ENCODE measurements at regions not wholly inside any gene's neighbourhood (a gene's known extent, or its start where the extent isn't known, plus 50 kb on each side); places are given as distances from the start of the nearest gene placed in this dataset.

GRCh38 chr5:45109062-45109461, 300.3 kb downstream of the MRPS30 start:
- Histone ChIP-seq H3K4me3 (ENCODE audit: low read depth, low read length) (no peak overlapping the region), H3K4me1 (ENCODE audit: control insufficient read depth, insufficient read depth, low read length) (no peaks in the 10 kb centered on the region), H3K27ac (ENCODE audit: extremely low read depth, low read depth, low read length) (no peak overlapping the region), H3K36me3 (ENCODE audit: control insufficient read depth in 2 of 2, insufficient read depth in 1 of 2, low read length in 2 of 2) (no peaks in the 10 kb centered on the region), H3K9me3 (ENCODE audit: control insufficient read depth, insufficient read depth, low read depth, low read length) (no peaks in the 10 kb centered on the region; the same call in 1 of the 2 replicates)
- ChIA-PET CTCF (no interaction called here), POLR2A (no interaction called here)
- TF ChIP-seq ZNF791 (tag by site-specific recombination; IDR thresholded peaks at IDR 0.05): no peak
- no peak for TF ChIP-seq BCL6B (tag by site-specific recombination; IDR thresholded peaks at IDR 0.05)
- no peak for TF ChIP-seq ZNF280C (tag by site-specific recombination; IDR thresholded peaks at IDR 0.05)
- TF ChIP-seq ZSCAN23 (tag by site-specific recombination; IDR thresholded peaks at IDR 0.05): no peak
- no peak for TF ChIP-seq ZNF174 (tag by site-specific recombination; IDR thresholded peaks at IDR 0.05)
- no peak for TF ChIP-seq ZNF670 (tag by site-specific recombination; IDR thresholded peaks at IDR 0.05; ENCODE audit: low read depth)
- TF ChIP-seq BCL11B (tag by site-specific recombination; IDR thresholded peaks at IDR 0.05; ENCODE audit: low read depth): no peak
- TF ChIP-seq ZNF23 (tag by site-specific recombination; IDR thresholded peaks at IDR 0.05; ENCODE audit: borderline replicate concordance): no peak
- no peak for TF ChIP-seq REPIN1 (tag by site-specific recombination; IDR thresholded peaks at IDR 0.05; ENCODE audit: low read depth)

GRCh38 chr5:45109636-45110035, 300.9 kb downstream of the MRPS30 start:
- H3K27ac ChIP-seq (ENCODE audit: extremely low read depth, low read depth, low read length): no peak overlapping the region
- H3K36me3 ChIP-seq (ENCODE audit: control insufficient read depth in 2 of 2, insufficient read depth in 1 of 2, low read length in 2 of 2): no peaks in the 10 kb centered on the region
- H3K4me1 ChIP-seq (ENCODE audit: control insufficient read depth, insufficient read depth, low read length): no peaks in the 10 kb centered on the region
- ChIA-PET CTCF (interaction anchor here (0.6 kb wide), 1 partner anchor 920 kb away, joined by 4 read pairs; no protein-coding TSS in a partner anchor), POLR2A (no interaction called here)
- no peaks in the 10 kb centered on the region; the same call in 1 of the 2 replicates for H3K9me3 ChIP-seq (ENCODE audit: control insufficient read depth, insufficient read depth, low read depth, low read length)
- TF ChIP-seq ZNF670 (tag by site-specific recombination; IDR thresholded peaks at IDR 0.05; ENCODE audit: low read depth) (no peak), ZNF449 (tag by site-specific recombination; IDR thresholded peaks at IDR 0.05) (no peak), ZNF148 (tag by site-specific recombination; IDR thresholded peaks at IDR 0.05; ENCODE audit: borderline replicate concordance) (no peak), ZNF701 (tag by site-specific recombination; IDR thresholded peaks at IDR 0.05) (no peak), ZNF138 (tag by site-specific recombination; IDR thresholded peaks at IDR 0.05; ENCODE audit: borderline replicate concordance) (no peak), KLF16 (tag by site-specific recombination; IDR thresholded peaks at IDR 0.05) (no peak), ZNF580 (tag by site-specific recombination; IDR thresholded peaks at IDR 0.05) (no peak), ZNF19 (tag by site-specific recombination; IDR thresholded peaks at IDR 0.05; ENCODE audit: low read depth) (no peak), ZNF658 (tag by site-specific recombination; IDR thresholded peaks at IDR 0.05) (no peak), ZNF114 (tag by site-specific recombination; IDR thresholded peaks at IDR 0.05) (no peak), ZNF621 (tag by site-specific recombination; IDR thresholded peaks at IDR 0.05) (no peak)
- no peak overlapping the region for H3K4me3 ChIP-seq (ENCODE audit: low read depth, low read length)

Measured in HEK293 (cell line).